HEK293 (cell line): ENCODE measurements at regions not wholly inside any gene's neighbourhood (a gene's known extent, or its start where the extent isn't known, plus 50 kb on each side); places are given as distances from the start of the nearest gene placed in this dataset.

ENCODE experiments used
- CTCF ChIA-PET: fragments of 350-600 bp; formaldehyde crosslinking; extraction: SDS; loops from one replicate; lab custom pipeline; 2021; ENCODE audit warnings: antibody characterized with exemption; lab: Yijun Ruan, JAX
- POLR2A ChIA-PET: fragments of 300-600 bp; formaldehyde crosslinking; extraction: SDS; loops from one replicate; lab custom pipeline; 2020; ENCODE audit warnings: antibody characterized with exemption, inconsistent platforms; lab: Yijun Ruan, JAX
- H3K27ac ChIP-seq: fragments of 200-500 bp; sonication (Bioruptor generic); 2 replicates; pipeline ENCODE4 v1.5.1; 2014; ENCODE audit warnings: low read depth, low read length, control low read depth, inconsistent platforms; ENCODE audit errors: extremely low read depth
- H3K36me3 ChIP-seq, 2 experiments: fragments of 200-500 bp in 1 of 2; sonication (Bioruptor generic) in 1 of 2; 1 replicate in 1 of 2; 2 replicates in 1 of 2; pipeline ENCODE4 v1.5.1; 2014 to 2017; ENCODE audit warnings: inconsistent platforms in 2 of 2, low read length in 2 of 2; ENCODE audit not compliant: control insufficient read depth in 2 of 2, insufficient read depth in 1 of 2
- H3K4me1 ChIP-seq: fragments of 200-500 bp; sonication (Bioruptor generic); 2 replicates; pipeline ENCODE4 v1.5.1; 2014; ENCODE audit warnings: mild to moderate bottlenecking, low read length, inconsistent platforms; ENCODE audit not compliant: control insufficient read depth, insufficient read depth
- H3K4me3 ChIP-seq: 2 replicates; pipeline ENCODE4 v1.5.1; 2011; ENCODE audit warnings: low read depth, mild to moderate bottlenecking, control low read depth, low read length, moderate library complexity
- H3K9me3 ChIP-seq: fragments of 200-500 bp; sonication (Bioruptor generic); 2 replicates; pipeline ENCODE4 v1.5.1; 2014; ENCODE audit warnings: low read depth, low read length, inconsistent platforms; ENCODE audit not compliant: control insufficient read depth, insufficient read depth
- HOXC10 ChIP-seq: sonication (generic); formaldehyde crosslinking; IDR thresholded peaks from 2 replicates; pipeline ENCODE4 v1.8.1; 2023; ENCODE audit warnings: mild to moderate bottlenecking, missing genetic modification reagents
- KLF9 ChIP-seq: fragments of 450-650 bp; formaldehyde crosslinking; IDR thresholded peaks from 2 replicates; pipeline ENCODE4 v1.5.1; 2016; ENCODE audit warnings: missing biosample characterization, missing genetic modification characterization, low read depth
- PATZ1 ChIP-seq: fragments of 450-650 bp; formaldehyde crosslinking; IDR thresholded peaks from 2 replicates; pipeline ENCODE4 v1.5.1; 2016; ENCODE audit warnings: missing biosample characterization, missing genetic modification characterization
- PRDM1 ChIP-seq: fragments of 450-650 bp; formaldehyde crosslinking; IDR thresholded peaks from 2 replicates; pipeline ENCODE4; 2016; ENCODE audit warnings: missing biosample characterization, missing genetic modification characterization
- PRDM2 ChIP-seq: fragments of 450-650 bp; formaldehyde crosslinking; IDR thresholded peaks from 2 replicates; pipeline ENCODE4 v1.5.1; 2016; ENCODE audit warnings: missing biosample characterization, missing genetic modification characterization, borderline replicate concordance
- SCRT2 ChIP-seq: fragments of 450-650 bp; formaldehyde crosslinking; IDR thresholded peaks from 2 replicates; pipeline ENCODE4 v1.5.1; 2016; ENCODE audit warnings: missing biosample characterization, missing genetic modification characterization
- ZNF10 ChIP-seq: fragments of 450-650 bp; formaldehyde crosslinking; IDR thresholded peaks from 2 replicates; pipeline ENCODE4 v1.5.1; 2017; ENCODE audit warnings: missing biosample characterization, missing genetic modification characterization
- ZNF174 ChIP-seq: fragments of 450-650 bp; formaldehyde crosslinking; IDR thresholded peaks from 2 replicates; pipeline ENCODE4 v1.5.0; 2017; ENCODE audit warnings: missing biosample characterization, mild to moderate bottlenecking, missing genetic modification characterization
- ZNF175 ChIP-seq: fragments of 450-650 bp; formaldehyde crosslinking; IDR thresholded peaks from 2 replicates; pipeline ENCODE4 v1.5.1; 2016; ENCODE audit warnings: missing biosample characterization, missing genetic modification characterization
- ZNF23 ChIP-seq: fragments of 450-650 bp; formaldehyde crosslinking; IDR thresholded peaks from 2 replicates; pipeline ENCODE4 v1.5.1; 2016; ENCODE audit warnings: missing biosample characterization, missing genetic modification characterization, borderline replicate concordance
- ZNF391 ChIP-seq: fragments of 450-650 bp; formaldehyde crosslinking; IDR thresholded peaks from 2 replicates; pipeline ENCODE4 v1.5.1; 2016; ENCODE audit warnings: low read depth, missing biosample characterization, missing genetic modification characterization, borderline replicate concordance
- ZNF514 ChIP-seq: fragments of 450-650 bp; formaldehyde crosslinking; IDR thresholded peaks from 2 replicates; pipeline ENCODE4 v1.5.1; 2016; ENCODE audit warnings: missing biosample characterization, missing genetic modification characterization
- ZNF585B ChIP-seq: fragments of 450-650 bp; formaldehyde crosslinking; IDR thresholded peaks from 2 replicates; pipeline ENCODE4 v1.5.1; 2016; ENCODE audit warnings: missing biosample characterization, missing genetic modification characterization
- ZNF660 ChIP-seq: fragments of 450-650 bp; IDR thresholded peaks from 2 replicates; pipeline ENCODE4 v1.5.1; 2018; ENCODE audit warnings: missing biosample characterization, mild to moderate bottlenecking, missing genetic modification characterization
- ZNF670 ChIP-seq: fragments of 450-650 bp; formaldehyde crosslinking; IDR thresholded peaks from 2 replicates; pipeline ENCODE4 v1.5.1; 2016; ENCODE audit warnings: missing biosample characterization, missing genetic modification characterization, low read depth
- ZNF830 ChIP-seq: fragments of 450-650 bp; IDR thresholded peaks from 2 replicates; pipeline ENCODE4 v1.5.0; 2018; ENCODE audit warnings: missing biosample characterization, missing genetic modification characterization, low read depth, mild to moderate bottlenecking, moderate library complexity
- ZSCAN23 ChIP-seq: fragments of 450-650 bp; formaldehyde crosslinking; IDR thresholded peaks from 2 replicates; pipeline ENCODE4 v1.5.1; 2016; ENCODE audit warnings: missing biosample characterization, missing genetic modification characterization

GRCh38 chr10:33719005-33719703 lies 384.7 kb upstream of the NRP1 start (continued):
- TF ChIP-seq KLF9 (tag by site-specific recombination): no peak

GRCh38 chr10:33716501-33717267 lies 382.2 kb upstream of the NRP1 start:
- POLR2A ChIA-PET: no interaction called here
- no peaks in the 10 kb centered on the region for H3K9me3 ChIP-seq
- no peaks in the 10 kb centered on the region for H3K36me3 ChIP-seq
- no peaks in the 10 kb centered on the region for H3K4me1 ChIP-seq
- no peak overlapping the region for H3K4me3 ChIP-seq
- CTCF ChIA-PET: no interaction called here
- TF ChIP-seq ZNF660 (tag by site-specific recombination) (no peak), ZNF23 (tag by site-specific recombination) (no peak), HOXC10 (CRISPR knock-in tag) (no peak), ZNF10 (tag by site-specific recombination) (no peak), ZNF514 (no peak), ZNF585B (tag by site-specific recombination) (no peak), PRDM1 (no peak), SCRT2 (tag by site-specific recombination) (no peak), ZNF391 (tag by site-specific recombination) (no peak), ZNF830 (tag by site-specific recombination) (no peak)
- TF ChIP-seq, all 188 proteins: peak for 0
- no peak overlapping the region for H3K27ac ChIP-seq

GRCh38 chr10:33715303-33715975 lies 381.0 kb upstream of the NRP1 start:
- H3K4me3 ChIP-seq: no peak overlapping the region
- no peak for TF ChIP-seq ZNF175 (tag by site-specific recombination)
- no peak for TF ChIP-seq PATZ1 (tag by site-specific recombination)
- no peaks in the 10 kb centered on the region for H3K4me1 ChIP-seq
- ChIA-PET CTCF (no interaction called here), POLR2A (no interaction called here)
- H3K9me3 ChIP-seq: no peaks in the 10 kb centered on the region
- H3K36me3 ChIP-seq: no peaks in the 10 kb centered on the region
- no peak overlapping the region for H3K27ac ChIP-seq

GRCh38 chr10:33712825-33713224 lies 378.4 kb upstream of the NRP1 start:
- no peak overlapping the region for H3K4me3 ChIP-seq
- H3K36me3 ChIP-seq: no peaks in the 10 kb centered on the region
- no peaks in the 10 kb centered on the region for H3K4me1 ChIP-seq
- ChIA-PET CTCF (no interaction called here), POLR2A (no interaction called here)
- no peaks in the 10 kb centered on the region for H3K9me3 ChIP-seq
- no peak overlapping the region for H3K27ac ChIP-seq
- TF ChIP-seq PRDM2: no peak
- no peak for TF ChIP-seq ZSCAN23 (tag by site-specific recombination)
- TF ChIP-seq ZNF174 (tag by site-specific recombination): no peak
- TF ChIP-seq ZNF670: no peak
